Stimulated activated CD4-positive, alpha-beta T cell treated with anti-CD3 and anti-CD28 coated beads, Interleukin-12 subunit alpha, Interleukin-12 subunit beta, amount 100 ng/mL, for 48 hours (primary cell): ENCODE measurements at regions not wholly inside any gene's neighbourhood (a gene's known extent, or its start where the extent isn't known, plus 50 kb on each side); places are given as distances from the start of the nearest gene placed in this dataset.

Experiments
- DNase-seq, 3 donors: peaks; one replicate each; pipeline ENCODE4 v3.0.0-alpha.2; 2020; ENCODE audit warnings: low read depth in 2 of 3, low spot score in 1 of 3

DNA sequence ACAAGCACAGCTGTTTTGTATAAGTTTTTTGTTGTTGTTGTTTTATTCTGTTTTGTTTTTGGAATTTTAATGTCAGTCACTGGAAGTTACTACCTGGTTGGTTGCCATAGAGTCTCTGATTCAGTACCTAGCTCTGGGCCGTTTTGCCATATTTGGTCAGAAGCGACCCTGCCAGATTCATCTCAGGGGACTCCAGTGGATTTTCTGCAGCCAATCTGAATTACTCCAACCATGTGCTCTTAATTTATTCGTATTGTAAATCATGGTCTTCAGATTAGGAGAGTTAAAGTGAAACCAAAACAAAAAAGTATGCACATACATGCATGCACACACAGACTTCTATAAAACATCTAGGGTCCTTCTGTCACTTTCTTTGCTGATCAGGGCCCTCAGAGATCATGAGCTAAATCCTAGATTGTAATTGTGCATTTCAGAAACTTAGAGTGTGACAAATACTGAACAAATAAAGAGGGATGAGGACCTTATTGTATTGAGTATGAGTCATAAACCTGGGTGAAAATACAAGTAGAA, 317.4 kb upstream of the UBE2E3 start:
- no peak for DNase-seq

DNA sequence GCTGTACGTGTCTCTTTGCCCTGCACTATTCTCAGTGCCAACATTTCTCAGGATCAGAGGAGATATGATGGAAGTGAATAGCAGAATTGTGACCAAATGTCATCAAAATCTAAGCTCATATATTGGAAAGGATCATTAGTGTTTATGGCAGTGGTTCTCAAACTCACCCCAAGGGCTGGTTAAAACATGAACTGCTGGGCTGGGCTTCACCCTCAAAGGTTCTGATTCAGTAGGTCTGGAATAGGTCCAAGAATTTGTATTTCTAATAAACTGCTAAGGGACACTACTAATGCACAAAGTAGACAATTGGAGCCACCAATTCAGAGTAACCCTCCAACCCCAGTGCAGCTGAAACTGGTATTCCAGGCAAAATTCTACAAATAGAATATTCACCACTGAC, 317.9 kb upstream of the UBE2E3 start:
- DNase-seq, result no peak

DNA sequence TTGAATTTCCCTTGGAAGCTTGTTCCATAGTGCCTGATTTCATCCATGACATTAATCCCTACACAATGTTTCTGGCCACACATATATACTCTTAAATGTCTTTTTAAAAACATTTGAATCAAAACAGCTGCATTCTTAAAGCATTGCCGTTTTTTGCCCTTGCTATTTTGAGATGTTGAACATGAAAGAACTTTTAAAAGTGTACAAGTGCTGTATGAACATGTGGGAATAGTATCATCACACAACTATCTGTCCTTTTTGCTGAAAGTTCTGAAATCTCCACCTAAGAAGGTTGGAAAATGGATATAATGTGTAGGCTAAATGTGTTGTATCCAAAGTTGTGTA, 318.7 kb upstream of the UBE2E3 start:
- no peak for DNase-seq

DNA sequence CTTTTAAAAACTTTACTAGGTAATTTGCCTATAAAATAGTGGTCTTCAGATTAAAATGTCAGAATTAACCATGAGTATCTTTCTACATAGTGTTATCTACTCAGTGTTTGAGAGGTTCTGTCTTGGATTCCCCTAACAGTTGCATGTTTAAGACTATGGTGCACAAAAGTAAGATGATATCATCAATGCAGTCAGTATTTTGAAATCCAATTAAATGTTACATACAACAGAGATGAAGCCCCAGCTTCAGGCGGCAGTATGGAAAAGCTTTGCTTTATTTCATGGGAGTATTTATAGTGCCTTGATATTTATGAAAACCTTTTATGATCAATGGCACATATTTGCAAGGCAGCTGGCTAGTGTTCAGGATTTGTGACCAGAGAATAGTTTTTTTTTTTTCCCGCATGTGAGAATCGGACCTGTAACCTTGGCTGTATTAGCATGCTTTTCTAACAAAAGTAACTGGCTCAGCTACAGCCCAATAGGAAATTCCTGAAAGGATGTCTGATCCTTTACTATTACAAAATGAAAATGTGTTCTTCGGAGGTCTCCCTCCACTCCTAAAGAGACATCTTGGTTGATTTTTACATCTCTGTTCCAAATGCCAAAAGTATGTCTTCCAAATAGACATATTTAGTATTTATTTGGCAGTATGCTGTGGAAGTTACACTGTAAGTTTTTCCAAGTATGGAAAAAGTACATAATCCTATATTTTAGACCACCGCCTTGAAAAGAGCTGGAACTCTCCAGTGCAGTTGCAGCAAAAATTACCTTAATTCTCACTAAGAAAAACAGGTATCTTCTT, 319.3 kb upstream of the UBE2E3 start:
- no peak for DNase-seq

DNA sequence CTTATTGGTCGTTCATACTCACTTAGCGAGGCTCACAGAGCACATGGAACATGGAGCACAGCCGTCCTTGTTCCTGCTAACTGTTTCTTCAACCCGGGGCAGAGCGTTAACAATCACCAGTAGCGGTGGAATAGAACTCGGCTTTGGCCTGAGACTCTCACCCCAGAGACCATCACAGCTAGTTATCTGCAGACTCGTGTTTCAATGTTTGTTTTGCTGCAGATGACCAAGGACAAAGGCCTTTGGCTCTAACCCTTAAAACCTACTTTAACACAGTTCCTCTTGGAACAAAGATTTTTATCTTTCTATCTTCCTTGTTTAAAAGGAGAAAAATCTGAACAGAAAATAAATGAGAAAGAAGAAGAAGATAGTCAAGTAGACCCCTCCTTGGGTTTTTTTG, 320.2 kb upstream of the UBE2E3 start:
- DNase-seq, result no peak

GRCh38 chr2:180657054-180657453, 323.4 kb upstream of the UBE2E3 start:
- DNase-seq, result no peak

- DNase-seq, result no peak
These were observed 324.0 kb upstream of the UBE2E3 start for GRCh38 chr2:180656455-180656847.

- no peak for DNase-seq
These were observed 324.5 kb upstream of the UBE2E3 start for GRCh38 chr2:180655842-180656454.

DNA sequence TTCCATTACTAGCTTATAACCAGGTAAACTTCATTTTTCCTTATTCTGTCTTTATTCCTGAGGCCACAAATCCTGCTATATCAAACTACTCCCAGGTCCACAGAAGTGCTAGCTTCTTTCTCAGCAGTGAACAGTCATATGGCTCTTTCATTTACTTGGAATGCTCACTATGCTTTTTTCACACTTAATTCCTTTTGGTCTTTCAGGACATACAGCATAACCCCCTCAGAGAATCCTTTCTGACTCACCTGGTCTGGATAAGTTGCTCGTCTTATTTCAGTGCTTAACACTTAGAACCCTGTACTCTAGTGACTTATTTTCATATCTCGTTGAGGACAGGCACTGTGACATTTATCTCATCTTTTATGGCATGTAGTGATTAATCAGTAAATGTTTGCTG, 325.0 kb upstream of the UBE2E3 start:
- no peak for DNase-seq

DNA sequence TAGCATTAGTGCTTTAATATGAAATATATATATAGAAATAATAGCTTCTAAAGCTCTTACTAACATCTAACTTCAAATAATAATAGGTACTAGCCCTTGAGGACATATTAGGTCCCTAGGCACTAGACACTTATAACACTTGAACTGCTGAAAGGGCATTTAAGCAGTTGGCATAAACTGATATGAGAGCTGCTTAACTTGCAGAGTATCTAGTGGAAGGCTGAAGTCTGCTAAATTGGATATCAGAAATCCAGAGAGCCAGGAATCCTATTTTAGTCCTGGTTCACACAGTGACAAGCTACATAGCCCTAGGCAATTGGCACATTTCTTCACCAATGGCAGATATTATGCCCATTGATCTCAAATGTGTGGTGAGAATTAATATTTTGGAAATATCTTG, 326.9 kb upstream of the UBE2E3 start:
- DNase-seq, result no peak

DNA sequence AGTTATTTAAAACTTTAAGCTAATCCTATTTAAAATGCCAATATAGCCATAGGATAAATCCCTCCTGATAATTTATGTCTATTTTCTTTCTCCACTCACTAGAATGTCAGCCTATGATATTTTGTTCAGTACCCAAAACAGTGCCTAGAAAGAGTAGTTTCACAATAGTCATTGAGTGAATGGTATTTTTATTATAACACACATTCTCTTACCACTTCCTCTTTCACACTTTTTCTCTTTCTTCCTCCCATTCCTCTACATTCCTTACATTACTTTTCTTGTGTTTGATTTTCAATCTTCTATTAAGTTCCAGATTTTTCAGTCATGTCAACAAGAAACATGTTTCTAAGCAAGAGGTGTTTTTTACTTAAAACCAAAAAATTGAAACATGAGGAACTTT, 327.6 kb upstream of the UBE2E3 start:
- DNase-seq, result no peak

- DNase-seq, result no peak
These were observed 328.8 kb upstream of the UBE2E3 start for GRCh38 chr2:180651596-180651995.

DNA sequence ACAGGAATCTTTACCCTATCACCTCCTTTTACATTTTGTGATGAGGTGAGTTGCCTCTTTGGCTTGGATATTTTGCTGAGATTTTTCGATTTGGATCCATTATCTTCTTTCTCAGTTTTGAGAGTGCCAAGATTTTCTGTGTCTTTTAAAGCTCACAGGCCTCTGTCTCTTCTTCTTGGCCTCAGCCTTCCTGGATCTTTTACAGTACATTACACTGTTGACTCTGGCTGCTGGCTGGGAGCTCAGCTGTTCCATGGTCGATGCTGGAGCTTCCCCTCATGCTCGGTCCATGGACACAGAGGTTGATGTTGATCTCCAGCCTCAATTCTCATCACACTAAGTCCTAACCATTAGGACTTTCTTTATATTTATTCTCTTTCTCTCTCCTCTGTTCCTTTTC, 332.8 kb upstream of the UBE2E3 start:
- no peak for DNase-seq

DNA sequence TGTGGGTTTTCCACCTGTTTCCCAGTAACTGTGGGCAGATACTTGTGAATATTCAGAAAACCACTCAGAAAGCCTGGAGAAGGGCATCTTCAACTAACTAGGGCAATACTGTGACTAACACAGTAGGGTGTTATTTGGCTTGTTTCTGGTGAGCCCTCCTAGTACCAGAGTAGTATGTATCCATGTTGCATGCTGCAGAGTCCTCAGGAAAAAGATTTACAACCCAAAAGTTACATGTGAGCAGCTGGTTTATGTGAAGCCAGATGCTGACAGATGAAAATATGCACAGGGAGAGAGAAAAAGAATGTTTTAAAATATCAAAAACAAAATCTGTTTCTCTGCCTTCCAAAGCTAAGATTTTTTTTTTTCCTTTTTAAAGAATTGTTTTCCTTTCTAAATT, 333.2 kb upstream of the UBE2E3 start:
- DNase-seq, result no peak

DNA sequence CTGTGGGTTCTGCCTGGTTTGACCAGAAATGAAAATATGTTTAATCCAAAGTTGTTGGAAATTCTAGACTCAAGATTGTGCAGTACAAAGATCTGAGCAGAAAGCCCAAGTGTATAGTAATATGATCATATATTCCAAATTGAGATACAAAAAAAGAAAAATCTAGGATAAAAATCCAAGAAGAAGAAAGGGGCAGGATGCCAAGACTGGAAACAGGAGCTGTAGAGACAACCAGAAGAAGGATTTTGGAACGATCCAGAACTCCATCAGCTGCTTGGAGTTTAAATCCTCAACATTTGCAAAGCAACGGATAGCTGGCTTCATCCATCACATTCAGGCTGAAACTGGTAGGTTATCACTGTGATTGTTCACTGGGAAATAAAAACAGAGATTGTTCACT, 333.6 kb upstream of the UBE2E3 start:
- no peak for DNase-seq

- DNase-seq, result no peak
These were observed 335.7 kb upstream of the UBE2E3 start for GRCh38 chr2:180644709-180645108.

DNA sequence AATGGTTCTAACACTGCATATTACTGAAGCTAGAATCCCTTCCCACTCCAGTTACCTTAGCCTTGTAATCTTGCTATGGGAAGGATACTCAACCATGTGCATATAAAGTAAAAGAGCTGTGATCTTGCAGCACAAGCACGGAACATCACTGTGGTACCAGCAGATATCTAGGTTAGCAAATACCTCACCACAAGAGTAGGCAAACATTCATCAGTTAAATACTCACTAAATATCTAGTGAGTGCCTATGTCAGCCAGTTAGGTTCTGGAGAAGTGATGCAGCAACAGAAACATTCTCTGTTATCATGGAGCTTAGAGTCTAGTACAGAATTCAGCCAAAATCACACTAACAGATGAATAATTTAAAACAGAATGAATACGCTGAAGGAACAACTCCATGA, 349.6 kb upstream of the UBE2E3 start:
- DNase-seq, result no peak

- no peak for DNase-seq
These were observed 355.2 kb upstream of the UBE2E3 start for GRCh38 chr2:180625006-180625844.

DNA sequence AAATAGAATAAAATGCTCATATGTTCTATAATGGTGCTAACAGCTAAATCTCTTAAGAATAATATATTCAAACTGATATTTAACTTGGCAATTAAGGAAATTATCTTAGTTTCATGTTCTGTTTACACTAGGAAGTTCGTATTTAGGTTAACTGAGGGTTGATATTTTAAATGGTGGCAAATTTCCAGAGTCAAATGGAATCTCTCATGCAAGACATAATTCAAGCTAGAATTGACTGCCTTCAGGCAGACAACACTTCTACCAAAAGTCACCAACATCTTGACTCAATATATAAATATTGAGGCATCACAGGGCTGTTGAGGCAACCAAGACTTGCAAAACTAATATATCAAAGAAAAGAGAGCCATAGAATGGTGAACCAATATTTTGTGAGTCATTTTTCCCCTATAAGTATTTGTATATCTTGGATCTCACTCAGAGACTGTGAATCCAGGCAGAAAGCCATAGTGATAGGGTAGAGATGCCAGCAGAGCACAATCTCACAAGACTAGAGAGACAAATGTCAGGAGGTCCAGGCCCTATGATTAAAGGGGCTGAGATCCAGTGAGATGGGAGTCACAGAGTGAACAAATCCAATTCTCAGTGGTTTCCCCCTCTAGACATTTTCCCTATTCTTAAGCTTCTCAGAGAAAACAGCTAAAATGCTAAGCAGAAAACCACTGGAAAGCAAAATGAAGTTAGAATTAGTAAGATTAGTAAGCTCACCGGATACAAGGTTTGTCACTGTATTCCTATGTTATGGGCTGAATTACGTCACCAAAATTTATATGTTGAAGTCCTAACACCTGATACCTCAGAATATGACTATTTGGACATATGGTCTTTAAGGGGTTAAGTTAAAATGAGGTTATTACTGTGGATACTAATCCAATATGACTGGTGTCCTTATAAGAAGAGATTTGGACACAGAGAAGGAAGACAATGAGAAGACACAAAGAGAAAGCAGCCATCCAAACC, 358.2 kb upstream of the UBE2E3 start:
- no peak for DNase-seq

GRCh38 chr2:180621366-180621765, 359.0 kb upstream of the UBE2E3 start:
- DNase-seq, result no peak

GRCh38 chr2:180618570-180618969, 361.8 kb upstream of the UBE2E3 start:
- DNase-seq, result no peak
